ENCODE measurements at regions not wholly inside any gene's neighbourhood (a gene's known extent, or its start where the extent isn't known, plus 50 kb on each side); places are given as distances from the start of the nearest gene placed in this dataset.
A peak's percentile ranks its signal among the peaks of the same experiment; 100 is the strongest.

- in situ Hi-C loops (cut with MboI; ENCODE audit: low pct_unique_long_range_greater_than_20kb in 2 of 9, low sequenced_read_pairs in 9 of 9, unreplicated experiment in 9 of 9): no loop called here
- peak in 1 of 8 experiments; percentile 26 for ATAC-seq (replicated peaks in 6 of 8)
- 9 to 97% (median 77%) methylated on average over 1 to 10 of the region's 10 CpGs for WGBS, 10 experiments
These were observed 104.6 kb downstream of the MSX2 start for GRCh38 chr5:174828804-174829510.

GRCh38 chr5:174827558-174827957, 103.2 kb downstream of the MSX2 start:
- Histone ChIP-seq H3K27ac (no peak overlapping the region), H3K4me1 (replicated peaks in 1 of 2) (no peaks in the 10 kb centered on the region), H3K4me3 (no peak overlapping the region)
- in situ Hi-C loops (cut with MboI; ENCODE audit: low pct_unique_long_range_greater_than_20kb in 2 of 9, low sequenced_read_pairs in 9 of 9, unreplicated experiment in 9 of 9): no loop called here
- WGBS, 10 experiments: 0 to 100% (median 81%) methylated on average over 1 to 6 of the region's 6 CpGs
- peak in 3 of 8 experiments; percentile 54 to 66 (median 60) for ATAC-seq (replicated peaks in 6 of 8)

More at GRCh38 chr5:174828804-174829510, 104.6 kb downstream of the MSX2 start:
- no peak overlapping the region for H3K27ac ChIP-seq
- H3K4me3 ChIP-seq: no peak overlapping the region
- no peaks in the 10 kb centered on the region for H3K4me1 ChIP-seq (replicated peaks in 1 of 2)

GRCh38 chr5:174825587-174825986, 101.2 kb downstream of the MSX2 start:
- ATAC-seq (replicated peaks in 6 of 8): no peak
- WGBS, 10 experiments: 17 to 100% (median 60%) methylated on average over 1 to 4 of the region's 4 CpGs; no CpG with 5 or more reads in 3 of the 10 experiments
- in situ Hi-C loops (cut with MboI; ENCODE audit: low pct_unique_long_range_greater_than_20kb in 2 of 9, low sequenced_read_pairs in 9 of 9, unreplicated experiment in 9 of 9): no loop called here
- H3K4me3 ChIP-seq: no peak overlapping the region
- no peaks in the 10 kb centered on the region for H3K4me1 ChIP-seq (replicated peaks in 1 of 2)
- H3K27ac ChIP-seq: no peak overlapping the region

GRCh38 chr5:174818430-174818829, 94.0 kb downstream of the MSX2 start:
- no peaks in the 10 kb centered on the region for H3K4me1 ChIP-seq (replicated peaks in 1 of 2)
- H3K27ac ChIP-seq: no peak overlapping the region
- ATAC-seq (replicated peaks in 6 of 8): no peak
- in situ Hi-C loops (cut with MboI; ENCODE audit: low pct_unique_long_range_greater_than_20kb in 2 of 9, low sequenced_read_pairs in 9 of 9, unreplicated experiment in 9 of 9): no loop called here
- WGBS, 10 experiments: 22 to 100% (median 86%) methylated on average over 1 to 2 of the region's 2 CpGs; no CpG with 5 or more reads in 1 of the 10 experiments
- H3K4me3 ChIP-seq: no peak overlapping the region

GRCh38 chr5:174817610-174818009, 93.2 kb downstream of the MSX2 start:
- WGBS, 10 experiments: 0 to 80% (median 30%) methylated on average over 1 of the region's 1 CpG; no CpG with 5 or more reads in 2 of the 10 experiments
- no peak for ATAC-seq (replicated peaks in 6 of 8)
- no peak overlapping the region for H3K27ac ChIP-seq
- H3K4me1 ChIP-seq (replicated peaks in 1 of 2): no peaks in the 10 kb centered on the region
- in situ Hi-C loops (cut with MboI; ENCODE audit: low pct_unique_long_range_greater_than_20kb in 2 of 9, low sequenced_read_pairs in 9 of 9, unreplicated experiment in 9 of 9): no loop called here
- no peak overlapping the region for H3K4me3 ChIP-seq

- H3K4me1 ChIP-seq (replicated peaks in 1 of 2): no peaks in the 10 kb centered on the region
- no peak overlapping the region for H3K4me3 ChIP-seq
- H3K27ac ChIP-seq: no peak overlapping the region
- no peak for ATAC-seq (replicated peaks in 6 of 8)
- in situ Hi-C loops (cut with MboI; ENCODE audit: low pct_unique_long_range_greater_than_20kb in 2 of 9, low sequenced_read_pairs in 9 of 9, unreplicated experiment in 9 of 9): no loop called here
- 0 to 55% (median 32%) methylated on average over 1 to 2 of the region's 2 CpGs; no CpG with 5 or more reads in 2 of the 10 experiments for WGBS, 10 experiments
These were observed 92.5 kb downstream of the MSX2 start for GRCh38 chr5:174816858-174817257.

- ATAC-seq (replicated peaks in 6 of 8): no peak
- in situ Hi-C loops (cut with MboI; ENCODE audit: low pct_unique_long_range_greater_than_20kb in 2 of 9, low sequenced_read_pairs in 9 of 9, unreplicated experiment in 9 of 9): no loop called here
These were observed 87.1 kb downstream of the MSX2 start for GRCh38 chr5:174811438-174811837.

GRCh38 chr5:174810796-174811195, 86.4 kb downstream of the MSX2 start:
- ATAC-seq (replicated peaks in 6 of 8): no peak
- H3K4me3 ChIP-seq: no peak overlapping the region

More at GRCh38 chr5:174811438-174811837, 87.1 kb downstream of the MSX2 start:
- WGBS, 10 experiments: 43% methylated on average over 1 of the region's 1 CpG; no CpG with 5 or more reads in 9 of the 10 experiments
- H3K4me3 ChIP-seq: no peak overlapping the region
- peaks cover 0 to 3% of the 10 kb centered on the region in 2 donors for H3K4me1 ChIP-seq (replicated peaks in 1 of 2)
- H3K27ac ChIP-seq: no peak overlapping the region

GRCh38 chr5:174807471-174807870, 83.1 kb downstream of the MSX2 start:
- WGBS, 10 experiments: 22 to 100% (median 60%) methylated on average over 2 to 4 of the region's 4 CpGs; no CpG with 5 or more reads in 1 of the 10 experiments
- in situ Hi-C loops (cut with MboI; ENCODE audit: low pct_unique_long_range_greater_than_20kb in 2 of 9, low sequenced_read_pairs in 9 of 9, unreplicated experiment in 9 of 9): no loop called here
- no peak for ATAC-seq (replicated peaks in 6 of 8)

More at GRCh38 chr5:174810796-174811195, 86.4 kb downstream of the MSX2 start:
- in situ Hi-C loops (cut with MboI; ENCODE audit: low pct_unique_long_range_greater_than_20kb in 2 of 9, low sequenced_read_pairs in 9 of 9, unreplicated experiment in 9 of 9): no loop called here
- WGBS, 10 experiments: 17 to 100% (median 75%) methylated on average over 1 to 2 of the region's 2 CpGs
- H3K4me1 ChIP-seq (replicated peaks in 1 of 2): peaks cover 0 to 3% of the 10 kb centered on the region in 2 donors
- H3K27ac ChIP-seq: no peak overlapping the region

GRCh38 chr5:174806729-174807128, 82.3 kb downstream of the MSX2 start:
- no peak overlapping the region for H3K27ac ChIP-seq
- H3K4me3 ChIP-seq: no peak overlapping the region
- in situ Hi-C loops (cut with MboI; ENCODE audit: low pct_unique_long_range_greater_than_20kb in 2 of 9, low sequenced_read_pairs in 9 of 9, unreplicated experiment in 9 of 9): no loop called here
- 20 to 100% (median 61%) methylated on average over 1 to 5 of the region's 5 CpGs; no CpG with 5 or more reads in 2 of the 10 experiments for WGBS, 10 experiments
- peaks cover 0 to 3% of the 10 kb centered on the region in 2 donors for H3K4me1 ChIP-seq (replicated peaks in 1 of 2)
- no peak for ATAC-seq (replicated peaks in 6 of 8)

More at GRCh38 chr5:174807471-174807870, 83.1 kb downstream of the MSX2 start:
- Histone ChIP-seq H3K4me3 (no peak overlapping the region), H3K4me1 (replicated peaks in 1 of 2) (peaks cover 0 to 3% of the 10 kb centered on the region in 2 donors), H3K27ac (no peak overlapping the region)

- in situ Hi-C loops (cut with MboI; ENCODE audit: low pct_unique_long_range_greater_than_20kb in 2 of 9, low sequenced_read_pairs in 9 of 9, unreplicated experiment in 9 of 9): no loop called here
- H3K4me1 ChIP-seq (replicated peaks in 1 of 2): no peaks in the 10 kb centered on the region
- 80 to 100% (median 89%) methylated on average over 1 to 2 of the region's 2 CpGs; no CpG with 5 or more reads in 4 of the 10 experiments for WGBS, 10 experiments
- no peak overlapping the region for H3K4me3 ChIP-seq
- no peak for ATAC-seq (replicated peaks in 6 of 8)
- no peak overlapping the region for H3K27ac ChIP-seq
These were observed 77.4 kb downstream of the MSX2 start for GRCh38 chr5:174801798-174802197.

GRCh38 chr5:174800435-174800834, 76.1 kb downstream of the MSX2 start:
- no peaks in the 10 kb centered on the region for H3K4me1 ChIP-seq (replicated peaks in 1 of 2)
- no peak for ATAC-seq (replicated peaks in 6 of 8)
- no peak overlapping the region for H3K27ac ChIP-seq
- H3K4me3 ChIP-seq: no peak overlapping the region
- in situ Hi-C loops (cut with MboI; ENCODE audit: low pct_unique_long_range_greater_than_20kb in 2 of 9, low sequenced_read_pairs in 9 of 9, unreplicated experiment in 9 of 9): no loop called here

- H3K27ac ChIP-seq: no peak overlapping the region
- peak in 1 of 8 experiments; percentile 48 for ATAC-seq (replicated peaks in 6 of 8)
- no peaks in the 10 kb centered on the region for H3K4me1 ChIP-seq (replicated peaks in 1 of 2)
- no peak overlapping the region for H3K4me3 ChIP-seq
- WGBS, 10 experiments: 0 to 82% (median 50%) methylated on average over 1 to 4 of the region's 8 CpGs; no CpG with 5 or more reads in 3 of the 10 experiments
- in situ Hi-C loops (cut with MboI; ENCODE audit: low pct_unique_long_range_greater_than_20kb in 2 of 9, low sequenced_read_pairs in 9 of 9, unreplicated experiment in 9 of 9): loop anchor here in 4 of 9 experiments (10.0 to 25.0 kb wide), 2 partner anchors 374 to 387 kb away; no protein-coding TSS in a partner anchor
These were observed 74.7 kb downstream of the MSX2 start for GRCh38 chr5:174799121-174799520.

All from motor neuron (in vitro differentiated cells).